ENCODE measurements at regions not wholly inside any gene's neighbourhood (a gene's known extent, or its start where the extent isn't known, plus 50 kb on each side); places are given as distances from the start of the nearest gene placed in this dataset.

DNA sequence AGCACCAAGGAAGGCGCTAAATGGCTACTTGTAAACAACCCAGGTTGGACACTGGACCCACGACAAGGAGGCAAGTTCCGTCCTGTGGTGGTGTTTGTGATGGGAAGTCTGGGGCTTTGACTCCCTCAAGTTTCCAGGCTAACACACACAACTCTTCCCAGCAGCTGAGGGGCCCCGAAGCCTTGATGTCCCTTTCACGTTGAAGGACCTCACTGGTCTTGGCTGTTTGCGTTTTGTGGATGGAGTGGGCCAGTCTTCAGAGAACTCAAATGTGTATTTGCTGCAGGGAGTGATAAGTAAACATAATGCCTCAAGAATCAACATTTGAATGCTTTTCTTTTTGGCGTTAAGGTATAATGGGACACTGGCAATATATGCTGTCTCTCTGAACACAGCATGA, 199.2 kb downstream of the TM9SF2 start:
- Histone ChIP-seq H4K20me1 (replicated peaks in 1 of 2; ENCODE audit: control insufficient read depth in 1 of 2, insufficient read depth in 2 of 2, low read length in 2 of 2) (no peaks in the 10 kb centered on the region), H2AFZ (ENCODE audit: low read length) (no peak overlapping the region), H4K5ac (ENCODE audit: insufficient read length, low read depth, low read length) (no peak overlapping the region), H3K27me3 (replicated peaks in 1 of 4; ENCODE audit: control insufficient read depth in 3 of 4, extremely low read depth in 1 of 4, insufficient read depth in 3 of 4, low read length in 3 of 4) (no peaks in the 10 kb centered on the region), H2BK5ac (ENCODE audit: low read depth, low read length) (no peak overlapping the region; the same call in 1 of the 2 replicates), H3K23me2 (ENCODE audit: low read depth, low read length) (no peaks in the 10 kb centered on the region), H2BK120ac (replicated peaks; ENCODE audit: low read depth, low read length) (peak overlapping the region; percentile 35), H2BK12ac (ENCODE audit: low read depth, low read length) (peak overlapping the region; percentile 86; the same call in 1 of the 2 replicates), H3K4me3 (ENCODE audit: extremely low read depth in 1 of 4, insufficient read depth in 2 of 4, low read depth in 3 of 4, low read length in 4 of 4) (no peak overlapping the region), H3K56ac (replicated peaks; ENCODE audit: insufficient read length, low read depth, low read length) (no peak overlapping the region), H2BK20ac (ENCODE audit: low read length) (peak overlapping the region; percentile 80; the same call in 1 of the 2 replicates), H3K9ac (replicated peaks in 1 of 4; ENCODE audit: extremely low read depth in 1 of 4, low read depth in 3 of 4, low read length in 3 of 4) (no peak overlapping the region), H3K4ac (replicated peaks; ENCODE audit: insufficient read length, low read depth, low read length) (no peak overlapping the region), H3K36me3 (ENCODE audit: control insufficient read depth in 2 of 4, insufficient read depth in 4 of 4, low read length in 3 of 4) (no peaks in the 10 kb centered on the region), H3K18ac (ENCODE audit: extremely low read depth, low read length) (peak overlapping the region; percentile 72; the same call in 1 of the 2 replicates), H2AK5ac (ENCODE audit: low read depth, low read length) (0 out of 2 replicates have a peak overlapping the region, but pooled peaks have one; percentile 34), H3K4me1 (replicated peaks in 1 of 4; ENCODE audit: control insufficient read depth in 3 of 4, insufficient read depth in 4 of 4, low read length in 3 of 4) (peaks cover 6 to 27% (median 11%) of the 10 kb centered on the region in 4 experiments), H3K79me1 (ENCODE audit: low read depth, low read length) (no peaks in the 10 kb centered on the region), H2BK15ac (ENCODE audit: low read length) (0 out of 2 replicates have a peak overlapping the region, but pooled peaks have one; percentile 25), H3K79me2 (ENCODE audit: control insufficient read depth in 1 of 2, insufficient read depth in 2 of 2, low read length in 2 of 2) (no peaks in the 10 kb centered on the region), H3K23ac (ENCODE audit: insufficient read length) (no peak overlapping the region), H3K27ac (ENCODE audit: low read depth, low read length) (no peak overlapping the region), H3K4me2 (ENCODE audit: insufficient read depth in 1 of 2, low read depth in 2 of 2, low read length in 2 of 2) (no peak overlapping the region), H3K14ac (ENCODE audit: insufficient read length) (no peak overlapping the region), H4K8ac (ENCODE audit: extremely low read depth, insufficient read depth, low read length) (no peak overlapping the region), H4K91ac (replicated peaks; ENCODE audit: insufficient read length, low read length) (peak overlapping the region; percentile 48), H3K9me3 (ENCODE audit: insufficient read depth in 2 of 2, low read depth in 1 of 2, low read length in 1 of 2) (no peaks in the 10 kb centered on the region)
- no peak for FAIRE-seq
- ChIA-PET POLR2A (ENCODE audit: partially characterized antibody) (interaction anchor here (13.3 kb wide), 1 partner anchor 12 kb away, joined by 229 read pairs; no protein-coding TSS in a partner anchor), CTCF (ENCODE audit: partially characterized antibody) (interaction anchor here (0.9 to 1.4 kb wide), 2 partner anchors 12 to 45 kb away, joined by 3 read pairs; no protein-coding TSS in a partner anchor)
- TF ChIP-seq POU5F1 (IDR thresholded peaks at IDR 0.05; ENCODE audit: low read depth, low read length): no peak
- TF ChIP-seq HDAC6 (IDR thresholded peaks at IDR 0.05; ENCODE audit: low read depth, low read length): no peak
- no peak for TF ChIP-seq RFX5 (IDR thresholded peaks at IDR 0.05; ENCODE audit: borderline replicate concordance, low read depth, low read length)
- no peak for TF ChIP-seq JUN (IDR thresholded peaks at IDR 0.05; ENCODE audit: low read depth, low read length)
- WGBS, 2 experiments (ENCODE audit: extremely low coverage in 1 of 2, insufficient coverage in 1 of 2, insufficient read length in 1 of 2, insufficient replicate concordance in 2 of 2, low coverage in 1 of 2, low lambda C conversion rate in 2 of 2, missing lambda C conversion rate in 1 of 2): 91% methylated on average over 7 of the region's 7 CpGs; no CpG with 5 or more reads in 1 of the 2 experiments
- DNase-seq (ENCODE audit: low read depth in 1 of 2, low spot score in 2 of 2): no peak

All from H1 (cell line).